H1 (cell line): ENCODE measurements at regions not wholly inside any gene's neighbourhood (a gene's known extent, or its start where the extent isn't known, plus 50 kb on each side); places are given as distances from the start of the nearest gene placed in this dataset.

Source experiments
- CTCF ChIA-PET: fragments of 300-600 bp; sonication (Branson Sonifier 250); formaldehyde crosslinking; loops from one replicate; lab custom pipeline; 2021; ENCODE audit not compliant: partially characterized antibody; lab: Charles Lee
- POLR2A ChIA-PET: fragments of 300-600 bp; sonication (Branson Sonifier 250); formaldehyde crosslinking; loops from one replicate; lab custom pipeline; 2021; ENCODE audit warnings: inconsistent platforms; ENCODE audit not compliant: partially characterized antibody; lab: Charles Lee
- DNase-seq, 2 experiments: peaks; one replicate each; pipeline versions ENCODE4 v3.0.0 to v3.0.0-alpha.2; 2010 to 2022; ENCODE audit warnings: low spot score in 2 of 2, low read depth in 1 of 2, mixed read lengths in 1 of 2
- FAIRE-seq: peaks from 2 replicates; lab custom pipeline; 2011; peaks lifted over from hg19 to GRCh38; lab: Jason Lieb, UNC
- H2AFZ ChIP-seq: 2 replicates; pipeline ENCODE4 v1.8.1; 2012; ENCODE audit warnings: low read length, inconsistent platforms
- H2AK5ac ChIP-seq: 2 replicates; pipeline ENCODE4 v1.6.1; 2013; ENCODE audit warnings: low read depth, low read length
- H2BK120ac ChIP-seq: replicated peaks from 2 replicates; pipeline ENCODE3; 2013; ENCODE audit warnings: low read depth, low read length, inconsistent platforms
- H2BK12ac ChIP-seq: 2 replicates; pipeline ENCODE4 v1.6.1; 2013; ENCODE audit warnings: low read depth, low read length
- H2BK15ac ChIP-seq: 2 replicates; pipeline ENCODE4 v1.6.1; 2013; ENCODE audit warnings: low read length
- H2BK20ac ChIP-seq: 2 replicates; pipeline ENCODE4 v1.6.1; 2013; ENCODE audit warnings: low read length
- H2BK5ac ChIP-seq: 2 replicates; pipeline ENCODE4 v1.6.1; 2013; ENCODE audit warnings: low read depth, low read length
- H3K14ac ChIP-seq: 2 replicates; pipeline ENCODE4 v1.6.1; 2013; ENCODE audit warnings: inconsistent platforms; ENCODE audit not compliant: insufficient read length
- H3K18ac ChIP-seq: 2 replicates; pipeline ENCODE4 v1.6.1; 2013; ENCODE audit warnings: low read length; ENCODE audit errors: extremely low read depth
- H3K23ac ChIP-seq: 2 replicates; pipeline ENCODE4 v1.6.1; 2013; ENCODE audit warnings: inconsistent platforms; ENCODE audit not compliant: insufficient read length
- H3K23me2 ChIP-seq: 2 replicates; pipeline ENCODE4 v1.6.1; 2013; ENCODE audit warnings: low read depth, low read length
- H3K27ac ChIP-seq: 2 replicates; pipeline ENCODE4 v1.6.1; 2011; ENCODE audit warnings: low read depth, low read length, inconsistent platforms
- H3K27me3 ChIP-seq, 4 experiments: replicated peaks in 1 of 4; 1 replicate in 1 of 4; 2 replicates in 3 of 4; pipeline versions ENCODE4 v1.6.1 to v1.8.1; 2011 to 2013; ENCODE audit warnings: low read length in 3 of 4, mild to moderate bottlenecking in 3 of 4, inconsistent platforms in 2 of 4, mixed read lengths in 2 of 4, moderate library complexity in 1 of 4; ENCODE audit not compliant: control insufficient read depth in 3 of 4, insufficient read depth in 3 of 4; ENCODE audit errors: extremely low read depth in 1 of 4
- H3K36me3 ChIP-seq, 4 experiments: 2 replicates each; pipeline versions ENCODE4 v1.6.1 to v1.8.1; 2011 to 2013; ENCODE audit warnings: mild to moderate bottlenecking in 4 of 4, low read length in 3 of 4, moderate library complexity in 2 of 4, control low read depth in 1 of 4, inconsistent platforms in 1 of 4; ENCODE audit not compliant: insufficient read depth in 4 of 4, control insufficient read depth in 2 of 4
- H3K4ac ChIP-seq: replicated peaks from 2 replicates; pipeline ENCODE3; 2013; ENCODE audit warnings: low read length, low read depth, mixed read lengths, inconsistent platforms; ENCODE audit not compliant: insufficient read length
- H3K4me1 ChIP-seq, 4 experiments: replicated peaks in 1 of 4; 1 replicate in 1 of 4; 2 replicates in 3 of 4; pipeline versions ENCODE4 v1.6.1 to v1.8.1; 2011 to 2013; ENCODE audit warnings: low read length in 3 of 4, inconsistent platforms in 2 of 4, mixed read lengths in 1 of 4; ENCODE audit not compliant: insufficient read depth in 4 of 4, control insufficient read depth in 3 of 4
- H3K4me2 ChIP-seq, 2 experiments: 2 replicates each; pipeline versions ENCODE4 v1.6.1 to v1.8.1; 2011 to 2013; ENCODE audit warnings: low read depth in 2 of 2, low read length in 2 of 2, control low read depth in 1 of 2, inconsistent platforms in 1 of 2, mild to moderate bottlenecking in 1 of 2; ENCODE audit not compliant: insufficient read depth in 1 of 2
- H3K4me3 ChIP-seq, 4 experiments: fragments of 200-600, 300-600 bp in 1 of 4; sonication (generic), shearing (Covaris generic), sonication (Bioruptor Twin) in 1 of 4; 2 replicates each; pipeline versions ENCODE4 v1.5.1 to v1.8.1; 2011 to 2016; ENCODE audit warnings: low read length in 4 of 4, low read depth in 3 of 4, control low read depth in 2 of 4, inconsistent platforms in 2 of 4, mild to moderate bottlenecking in 2 of 4, mixed read lengths in 1 of 4, moderate library complexity in 1 of 4; ENCODE audit not compliant: insufficient read depth in 2 of 4; ENCODE audit errors: extremely low read depth in 1 of 4
- H3K56ac ChIP-seq: replicated peaks from 2 replicates; pipeline ENCODE3; 2013; ENCODE audit warnings: low read depth, mild to moderate bottlenecking, mixed read lengths, low read length, inconsistent platforms; ENCODE audit not compliant: insufficient read length
- H3K79me1 ChIP-seq: 2 replicates; pipeline ENCODE4 v1.6.1; 2013; ENCODE audit warnings: low read depth, low read length, control low read depth
- H3K79me2 ChIP-seq, 2 experiments: 2 replicates each; pipeline versions ENCODE4 v1.6.1 to v1.8.1; 2012 to 2013; ENCODE audit warnings: low read length in 2 of 2, mild to moderate bottlenecking in 2 of 2, inconsistent platforms in 1 of 2; ENCODE audit not compliant: insufficient read depth in 2 of 2, control insufficient read depth in 1 of 2
- H3K9ac ChIP-seq, 4 experiments: replicated peaks in 1 of 4; 1 replicate in 1 of 4; 2 replicates in 3 of 4; pipeline versions ENCODE4 v1.6.1 to v1.8.1; 2011 to 2013; ENCODE audit warnings: low read depth in 3 of 4, low read length in 3 of 4, control low read depth in 2 of 4, mild to moderate bottlenecking in 2 of 4, moderate library complexity in 2 of 4, inconsistent platforms in 1 of 4; ENCODE audit errors: extremely low read depth in 1 of 4
- H3K9me3 ChIP-seq, 2 experiments: 2 replicates each; pipeline versions ENCODE4 v1.6.1 to v1.8.1; 2012 to 2013; ENCODE audit warnings: mild to moderate bottlenecking in 2 of 2, moderate library complexity in 2 of 2, control low read depth in 1 of 2, inconsistent platforms in 1 of 2, low read depth in 1 of 2, low read length in 1 of 2, mixed read lengths in 1 of 2; ENCODE audit not compliant: insufficient read depth in 2 of 2
- H4K20me1 ChIP-seq, 2 experiments: replicated peaks in 1 of 2; 2 replicates each; pipeline versions ENCODE3 to v1.8.1; 2011 to 2013; ENCODE audit warnings: inconsistent platforms in 2 of 2, low read length in 2 of 2, mild to moderate bottlenecking in 1 of 2; ENCODE audit not compliant: insufficient read depth in 2 of 2, control insufficient read depth in 1 of 2
- H4K5ac ChIP-seq: 2 replicates; pipeline ENCODE4 v1.6.1; 2013; ENCODE audit warnings: low read length, low read depth, mixed read lengths, inconsistent platforms; ENCODE audit not compliant: insufficient read length
- H4K8ac ChIP-seq: 2 replicates; pipeline ENCODE4 v1.8.0; 2013; ENCODE audit warnings: mild to moderate bottlenecking, moderate library complexity, low read length, inconsistent platforms; ENCODE audit not compliant: insufficient read depth; ENCODE audit errors: extremely low read depth
- H4K91ac ChIP-seq: replicated peaks from 2 replicates; pipeline ENCODE3; 2013; ENCODE audit warnings: low read length, mixed read lengths, inconsistent platforms; ENCODE audit not compliant: insufficient read length
- GTF2F1 ChIP-seq: IDR thresholded peaks from 2 replicates; pipeline ENCODE4 v1.6.1; 2012; ENCODE audit warnings: low read depth, low read length, improper control_type of control experiment, borderline replicate concordance
- JUN ChIP-seq: IDR thresholded peaks from 2 replicates; pipeline ENCODE4 v1.6.1; 2011; ENCODE audit warnings: low read depth, mild to moderate bottlenecking, improper control_type of control experiment, low read length
- NRF1 ChIP-seq: IDR thresholded peaks from 2 replicates; pipeline ENCODE4 v1.6.1; 2011; ENCODE audit warnings: mild to moderate bottlenecking, low read depth, low read length, improper control_type of control experiment
- RBBP5 ChIP-seq: IDR thresholded peaks from 2 replicates; pipeline ENCODE4 v1.7.1; 2012; ENCODE audit warnings: low read depth, mild to moderate bottlenecking, inconsistent platforms, low read length, moderate library complexity, borderline replicate concordance
- RNF2 ChIP-seq: fragments of 200-900, 300-1000 bp; sonication (generic); IDR thresholded peaks from 2 replicates; pipeline ENCODE4 v1.7.1; 2016; ENCODE audit warnings: borderline replicate concordance, low read depth, mild to moderate bottlenecking, antibody characterized with exemption, low read length; ENCODE audit not compliant: poor library complexity, severe bottlenecking; ENCODE audit errors: missing control alignments
- SIRT6 ChIP-seq: IDR thresholded peaks from one replicate; pipeline ENCODE4 v1.7.1; 2012; ENCODE audit warnings: low read length, inconsistent platforms
- SP2 ChIP-seq: IDR thresholded peaks from 2 replicates; pipeline ENCODE4 v1.6.1; 2012; ENCODE audit warnings: mild to moderate bottlenecking, low read length, inconsistent platforms
- SRF ChIP-seq: IDR thresholded peaks from 2 replicates; pipeline ENCODE4 v1.6.1; 2011; ENCODE audit warnings: mild to moderate bottlenecking, low read depth, low read length, moderate library complexity
- TAF1 ChIP-seq: IDR thresholded peaks from 2 replicates; pipeline ENCODE4 v1.6.1; 2011; ENCODE audit warnings: mild to moderate bottlenecking, low read depth, low read length
- TEAD4 ChIP-seq: IDR thresholded peaks from 2 replicates; pipeline ENCODE4 v1.6.1; 2012; ENCODE audit warnings: low read depth, low read length, inconsistent platforms, mixed read lengths
- ZNF274 ChIP-seq: IDR thresholded peaks from 2 replicates; pipeline ENCODE4 v1.7.0; 2012; ENCODE audit warnings: low read length, borderline replicate concordance; ENCODE audit errors: extremely low read depth
- WGBS, 2 experiments: shearing (Covaris generic) in 1 of 2; methylation state at CpG; one replicate each; pipeline versions ENCODE4 v1.1.6 to v1.1.7; 2013 to 2015; ENCODE audit warnings: low lambda C conversion rate in 2 of 2, mixed read lengths in 2 of 2, inconsistent platforms in 1 of 2, low coverage in 1 of 2, missing lambda C conversion rate in 1 of 2; ENCODE audit not compliant: insufficient replicate concordance in 2 of 2, insufficient coverage in 1 of 2, insufficient read length in 1 of 2; ENCODE audit errors: extremely low coverage in 1 of 2, missing lambda C conversion rate in 1 of 2; 5-methylcytosine and 5-hydroxymethylcytosine counted together

- Histone ChIP-seq H3K4me2 (no peak overlapping the region), H2BK12ac (no peak overlapping the region), H3K79me2 (no peaks in the 10 kb centered on the region), H3K4ac (no peak overlapping the region), H3K4me3 (no peak overlapping the region), H3K27ac (no peak overlapping the region), H4K91ac (no peak overlapping the region), H3K56ac (no peak overlapping the region), H2BK20ac (no peak overlapping the region), H3K23ac (no peak overlapping the region), H2BK15ac (no peak overlapping the region), H2BK5ac (no peak overlapping the region), H4K20me1 (no peaks in the 10 kb centered on the region), H3K4me1 (peaks cover 0 to 2% (median 1%) of the 10 kb centered on the region in 4 experiments; a peak in 1 of 7 replicates), H3K9me3 (no peaks in the 10 kb centered on the region), H4K8ac (no peak overlapping the region), H3K27me3 (peaks cover 0 to 13% (median 6%) of the 10 kb centered on the region in 4 experiments; a peak in 4 of 7 replicates), H2BK120ac (no peak overlapping the region), H3K23me2 (no peaks in the 10 kb centered on the region; the same call in 1 of the 2 replicates), H3K79me1 (no peaks in the 10 kb centered on the region), H2AK5ac (no peak overlapping the region), H3K36me3 (no peaks in the 10 kb centered on the region), H3K9ac (no peak overlapping the region), H4K5ac (no peak overlapping the region), H3K14ac (no peak overlapping the region), H3K18ac (no peak overlapping the region), H2AFZ (no peak overlapping the region)
- DNase-seq (no peak), FAIRE-seq (no peak)
- WGBS, 2 experiments: 88% methylated on average over 4 of the region's 4 CpGs; no CpG with 5 or more reads in 1 of the 2 experiments
- POLR2A ChIA-PET: no interaction called here
- TF ChIP-seq RBBP5: no peak
- no peak for TF ChIP-seq SIRT6
- no peak for TF ChIP-seq RNF2
- no peak for TF ChIP-seq JUN
- TF ChIP-seq ZNF274: no peak
- TF ChIP-seq TAF1: no peak
- no peak for TF ChIP-seq NRF1
- no peak for TF ChIP-seq SRF
- TF ChIP-seq SP2: no peak
- TF ChIP-seq GTF2F1: no peak
- no peak for TF ChIP-seq TEAD4
- CTCF ChIA-PET: interaction anchor here (1.0 to 1.2 kb wide), 3 partner anchors 56 to 607 kb away, joined by 3 read pairs; no protein-coding TSS in a partner anchor
These were observed 496.4 kb downstream of the FOXO1 start for GRCh38 chr13:40170091-40170490.
